ENCODE measurements at regions not wholly inside any gene's neighbourhood (a gene's known extent, or its start where the extent isn't known, plus 50 kb on each side); places are given as distances from the start of the nearest gene placed in this dataset.
"Not testable (repeated sequence)": the region's sequence is repeated elsewhere in the genome, so short reads cannot be mapped to it uniquely, and the experiment has no call there.

DNA sequence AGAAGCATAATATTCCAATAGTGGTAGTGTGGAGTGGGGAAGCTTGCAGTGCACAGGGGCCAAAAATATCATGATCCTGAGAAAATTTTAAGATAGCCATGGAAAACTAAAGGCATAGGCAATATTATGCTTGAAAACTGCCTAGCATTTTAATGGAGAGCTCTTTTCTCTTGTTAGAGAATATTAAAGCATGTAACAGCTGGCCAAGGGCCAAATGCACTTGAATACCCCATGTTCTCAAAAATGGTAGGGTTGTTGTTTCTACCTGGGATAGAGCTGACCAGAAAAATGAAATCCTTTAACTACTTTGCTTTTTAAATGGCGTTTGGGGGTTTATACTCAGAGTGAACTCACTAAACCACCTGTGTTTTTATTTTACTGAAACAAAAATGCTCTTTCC, 739.6 kb upstream of the SLIT2 start:
- no peak for DNase-seq (ENCODE audit: low read depth in 2 of 2)

GRCh38 chr4:19510993-19511392, 740.7 kb upstream of the SLIT2 start:
- DNase-seq (ENCODE audit: low read depth in 2 of 2): no peak

- DNase-seq (ENCODE audit: low read depth in 2 of 2): no peak
Observed at GRCh38 chr4:19508442-19508841, 743.3 kb upstream of the SLIT2 start.

- DNase-seq (ENCODE audit: low read depth in 2 of 2): no peak
Observed at GRCh38 chr4:19497705-19498104, 754.0 kb upstream of the SLIT2 start.

GRCh38 chr4:19496756-19497155, 754.9 kb upstream of the SLIT2 start:
- no peak for DNase-seq (ENCODE audit: low read depth in 2 of 2)

DNA sequence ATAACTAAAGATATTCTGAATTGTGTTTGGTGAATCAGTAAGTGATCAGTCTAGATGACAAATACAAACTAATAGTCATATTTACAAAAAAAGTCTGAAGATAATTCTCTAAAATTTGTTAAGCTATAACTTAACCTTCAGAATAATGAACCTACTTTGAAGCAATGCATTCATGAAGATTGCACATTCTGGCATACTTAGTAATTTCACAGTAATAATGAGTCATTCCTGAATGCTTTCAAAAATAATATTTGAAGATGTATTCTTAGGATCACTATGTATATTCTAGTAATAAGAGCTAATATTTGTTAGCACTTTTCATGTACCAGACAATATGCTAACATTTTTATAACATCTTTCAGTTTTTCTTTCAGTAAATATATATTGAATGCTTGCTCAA, 756.7 kb upstream of the SLIT2 start:
- no peak for DNase-seq (ENCODE audit: low read depth in 2 of 2)

- DNase-seq (ENCODE audit: low read depth in 2 of 2): no peak
Observed at GRCh38 chr4:19492606-19493005, 759.1 kb upstream of the SLIT2 start.

DNA sequence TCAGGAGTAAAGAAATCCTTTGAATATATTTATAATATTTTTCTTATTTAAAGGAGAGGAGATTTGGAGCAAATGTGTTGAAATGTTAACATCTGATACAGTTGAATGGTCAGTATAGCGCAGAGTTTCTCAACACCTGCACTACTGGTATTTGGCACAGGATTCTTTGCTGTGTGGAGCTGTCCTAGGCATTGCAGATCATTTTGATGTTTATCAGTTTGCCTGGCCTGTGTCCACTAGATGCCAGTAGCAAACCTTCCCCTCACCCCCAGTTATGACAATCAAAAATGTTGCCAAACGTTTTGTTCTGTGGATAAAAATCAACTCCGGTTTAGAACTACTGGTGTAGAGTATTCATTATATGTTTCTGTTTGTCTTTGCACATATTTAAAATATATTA, 765.3 kb upstream of the SLIT2 start:
- no peak for DNase-seq (ENCODE audit: low read depth in 2 of 2)

DNA sequence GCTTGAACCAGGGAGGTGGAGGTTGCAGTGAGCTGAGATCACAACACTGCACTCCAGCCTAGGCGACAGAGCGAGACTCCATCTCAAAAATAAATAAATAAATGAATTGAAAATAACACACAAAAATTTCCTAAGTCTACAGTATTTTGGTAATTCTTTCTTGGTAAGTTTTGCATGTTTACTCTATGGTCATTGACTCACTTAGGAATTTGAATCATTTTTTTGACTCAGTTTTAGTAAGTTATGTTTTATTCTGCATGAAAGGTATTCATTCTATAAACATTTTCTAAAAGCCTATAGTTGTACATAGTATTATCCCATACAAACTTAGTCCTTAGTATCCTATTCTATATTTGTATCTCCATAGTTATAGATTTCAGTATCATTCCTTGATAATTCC, 772.9 kb upstream of the SLIT2 start:
- no peak for DNase-seq (ENCODE audit: low read depth in 2 of 2)

GRCh38 chr4:19473569-19473968, 778.1 kb upstream of the SLIT2 start:
- DNase-seq (ENCODE audit: low read depth in 2 of 2): no peak

DNA sequence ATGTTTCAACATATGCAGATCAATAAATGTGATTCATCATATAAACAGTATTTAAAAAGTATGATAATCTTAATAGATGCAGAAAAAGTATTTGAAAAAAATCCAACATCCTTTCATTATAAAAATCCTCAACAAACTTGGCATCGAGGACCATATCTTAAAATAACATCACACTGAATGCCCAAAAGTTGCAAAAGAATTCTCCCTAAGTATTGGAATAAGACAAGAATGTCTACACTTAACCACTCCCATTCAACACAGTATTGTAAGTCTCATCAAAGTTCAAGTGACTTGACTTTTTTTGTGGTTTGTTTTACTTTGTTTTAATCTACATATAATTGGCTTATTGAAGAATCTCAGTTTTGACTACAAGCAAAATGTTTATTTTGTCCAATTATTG, 779.0 kb upstream of the SLIT2 start:
- DNase-seq (ENCODE audit: low read depth in 2 of 2): no peak

- not testable (repeated sequence) for DNase-seq (ENCODE audit: low read depth in 2 of 2)
Observed at GRCh38 chr4:19470001-19470400, 781.7 kb upstream of the SLIT2 start.

- no peak for DNase-seq (ENCODE audit: low read depth in 2 of 2)
Observed at GRCh38 chr4:19462117-19462516, 789.6 kb upstream of the SLIT2 start.

DNA sequence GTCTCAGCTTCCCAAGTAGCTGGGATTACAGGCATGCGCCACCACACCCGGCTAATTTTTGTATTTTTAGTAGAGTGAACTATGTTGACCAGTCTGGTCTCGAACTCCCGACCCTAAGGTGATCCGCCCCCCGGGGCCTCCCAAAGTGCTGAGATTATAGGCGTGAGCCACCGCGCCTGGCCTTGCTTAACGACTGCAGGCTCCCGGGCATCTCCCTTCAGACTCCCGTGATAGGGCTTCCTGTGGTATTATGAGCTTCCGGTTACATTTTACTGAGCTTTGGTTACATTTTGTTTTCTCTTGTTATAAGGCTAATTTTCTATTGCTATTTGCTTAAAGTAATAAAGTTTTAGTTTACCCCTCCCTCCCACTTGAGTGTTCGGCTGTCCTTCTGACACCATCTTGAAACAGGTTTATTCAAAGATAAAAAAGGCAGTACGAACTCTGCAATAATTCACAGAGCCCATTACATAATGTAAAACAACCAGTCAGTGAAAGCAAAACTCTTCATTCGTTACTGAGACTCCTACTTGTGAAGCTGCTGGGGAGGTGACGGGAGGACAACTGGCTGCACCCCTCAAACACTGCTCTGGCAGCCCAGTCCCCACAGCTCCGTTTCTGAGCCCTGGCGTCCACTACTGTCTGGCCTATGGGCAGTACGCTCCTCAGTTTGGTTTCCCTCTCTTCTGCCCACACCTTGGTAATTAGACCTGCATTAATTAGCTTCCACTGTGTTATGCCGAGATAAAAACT, 795.7 kb upstream of the SLIT2 start:
- no peak for DNase-seq (ENCODE audit: low read depth in 2 of 2)

- no peak for DNase-seq (ENCODE audit: low read depth in 2 of 2)
Observed at GRCh38 chr4:19455196-19455595, 796.5 kb upstream of the SLIT2 start.

DNA sequence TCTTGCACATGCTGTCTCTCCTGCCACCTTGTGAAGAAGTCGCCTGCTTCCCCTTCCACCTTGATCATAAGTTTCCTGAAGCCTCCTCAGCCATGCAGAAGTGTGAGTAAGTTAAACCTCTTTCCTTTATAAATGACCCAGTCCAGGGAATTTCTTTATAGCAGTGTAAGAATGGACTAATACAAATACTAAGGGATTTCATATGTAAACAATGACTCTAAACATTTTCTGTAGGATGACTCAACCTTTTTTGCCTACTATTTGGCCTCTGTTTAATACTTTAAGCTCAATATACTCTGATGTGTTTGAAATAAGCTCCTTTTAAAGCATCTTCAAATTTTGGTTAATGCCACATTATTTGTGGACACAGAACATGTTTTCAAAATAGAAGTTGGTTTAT, 813.5 kb upstream of the SLIT2 start:
- no peak for DNase-seq (ENCODE audit: low read depth in 2 of 2)

DNA sequence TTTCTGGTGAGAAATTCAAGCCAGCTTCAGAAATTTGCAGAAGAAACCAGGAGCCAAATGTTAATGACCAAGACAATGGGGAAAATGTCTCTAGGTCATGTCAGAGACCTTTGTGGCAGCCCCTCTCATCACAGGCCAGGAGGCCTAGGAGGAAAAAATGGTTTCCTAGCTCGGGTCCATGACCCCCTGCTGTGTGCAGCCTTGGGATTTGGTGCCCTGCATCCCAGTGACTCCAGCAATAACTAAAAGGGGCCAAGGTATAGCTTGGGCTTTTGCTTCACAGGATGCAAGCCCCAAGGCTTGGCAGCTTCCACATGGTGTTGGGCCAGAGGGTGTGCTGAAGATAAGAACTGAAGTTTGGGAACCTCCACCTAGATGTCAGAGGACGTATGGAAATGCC, 814.7 kb upstream of the SLIT2 start:
- DNase-seq (ENCODE audit: low read depth in 2 of 2): no peak

DNA sequence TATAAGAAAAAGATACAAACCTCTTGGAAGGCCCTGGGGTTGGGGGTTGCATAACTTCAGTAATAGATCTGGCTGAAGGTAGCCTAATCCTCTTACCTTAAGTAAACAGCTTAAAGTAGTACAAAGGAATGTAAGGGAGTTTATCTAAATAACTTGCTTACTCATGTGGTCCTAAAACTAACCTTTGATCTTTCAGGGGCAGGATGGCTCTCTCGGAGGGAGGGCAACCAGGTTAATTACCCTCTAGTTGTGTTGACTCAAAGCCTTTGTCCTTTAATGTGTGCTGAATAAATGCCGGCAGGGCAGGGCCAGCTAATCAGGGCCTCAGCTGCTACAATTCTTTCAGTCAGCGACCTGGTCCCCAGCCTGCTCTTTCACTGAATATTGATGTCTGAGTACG, 822.0 kb upstream of the SLIT2 start:
- no peak for DNase-seq (ENCODE audit: low read depth in 2 of 2)

GRCh38 chr4:19425146-19425545, 826.6 kb upstream of the SLIT2 start:
- DNase-seq (ENCODE audit: low read depth in 2 of 2): no peak

GRCh38 chr4:19417256-19417655, 834.4 kb upstream of the SLIT2 start:
- DNase-seq (ENCODE audit: low read depth in 2 of 2): no peak

DNA sequence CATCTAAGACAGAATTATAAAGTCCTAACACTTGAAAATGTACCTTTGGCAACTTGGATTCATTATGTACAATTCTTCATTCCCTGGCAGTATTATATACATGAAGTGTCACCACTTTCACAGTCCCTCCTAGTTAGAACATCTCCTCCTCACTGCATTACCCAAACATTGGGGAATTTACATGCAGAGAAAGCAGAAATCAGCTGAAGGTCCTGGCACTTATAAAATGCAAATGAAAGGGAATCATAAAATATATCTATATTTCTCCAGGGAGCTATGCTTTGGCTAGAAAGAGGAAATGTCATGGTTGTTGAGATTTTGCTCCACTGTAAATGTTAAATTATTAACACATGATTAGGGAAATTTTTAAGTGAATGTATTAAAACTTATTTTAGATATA, 835.6 kb upstream of the SLIT2 start:
- DNase-seq (ENCODE audit: low read depth in 2 of 2): no peak

GRCh38 chr4:19408490-19408889, 843.2 kb upstream of the SLIT2 start:
- no peak for DNase-seq (ENCODE audit: low read depth in 2 of 2)

GRCh38 chr4:19406789-19407188, 844.9 kb upstream of the SLIT2 start:
- DNase-seq (ENCODE audit: low read depth in 2 of 2): no peak

GRCh38 chr4:19403786-19404370, 847.8 kb upstream of the SLIT2 start:
- no peak for DNase-seq (ENCODE audit: low read depth in 2 of 2)

Measured in stimulated activated CD4-positive, alpha-beta T cell treated with anti-CD3 and anti-CD28 coated beads, Interleukin-1b, Interleukin-23, amount 100 ng/mL, for 4 hours (primary cell).